PFSK-1 (cell line): ENCODE measurements at regions not wholly inside any gene's neighbourhood (a gene's known extent, or its start where the extent isn't known, plus 50 kb on each side); places are given as distances from the start of the nearest gene placed in this dataset.

Experiments
- FOXP2 ChIP-seq: optimal IDR thresholded peaks from 2 replicates; pipeline ENCODE3; 2011; ENCODE audit warnings: borderline replicate concordance, control low read depth, inconsistent platforms; ENCODE audit not compliant: insufficient read depth; ENCODE audit errors: extremely low read length, extremely low read depth
- POLR2AphosphoS5 ChIP-seq: IDR thresholded peaks from 2 replicates; pipeline ENCODE4 v1.6.1; 2012; ENCODE audit warnings: low read depth, mild to moderate bottlenecking, control low read depth, low read length, moderate library complexity
- REST ChIP-seq, 2 experiments: IDR thresholded peaks; 2 replicates each; pipeline versions ENCODE4 v1.6.1 to v1.8.0; 2011 to 2012; ENCODE audit warnings: low read depth in 2 of 2, low read length in 2 of 2, control low read depth in 1 of 2, inconsistent platforms in 1 of 2, mild to moderate bottlenecking in 1 of 2, moderate library complexity in 1 of 2; ENCODE audit not compliant: insufficient read depth in 1 of 2
- SIN3A ChIP-seq: IDR thresholded peaks from 2 replicates; pipeline ENCODE4 v1.6.1; 2012; ENCODE audit warnings: mild to moderate bottlenecking, low read length, moderate library complexity, borderline replicate concordance; ENCODE audit not compliant: insufficient read depth
- TAF1 ChIP-seq: IDR thresholded peaks from 2 replicates; pipeline ENCODE4 v1.6.1; 2012; ENCODE audit warnings: low read length, control low read depth, borderline replicate concordance; ENCODE audit not compliant: insufficient read depth

- TF ChIP-seq POLR2AphosphoS5: no peak
- no peak for TF ChIP-seq REST (IDR thresholded peaks at IDR 0.05; ENCODE audit: insufficient read depth in 1 of 2, low read depth in 2 of 2, low read length in 2 of 2)
- no peak for TF ChIP-seq TAF1
- no peak for TF ChIP-seq SIN3A
- no peak for TF ChIP-seq FOXP2
Observed at GRCh38 chr2:128807317-128807716, 488.6 kb upstream of the HS6ST1 start.
